Mammary epithelial cell (primary cell): ENCODE measurements at regions not wholly inside any gene's neighbourhood (a gene's known extent, or its start where the extent isn't known, plus 50 kb on each side); places are given as distances from the start of the nearest gene placed in this dataset.

Experiments used
- CTCF ChIP-seq, 2 donors: IDR thresholded peaks in 1 of 2; conservative IDR thresholded peaks in 1 of 2; 2 replicates each; pipeline ENCODE4 v1.5.1; 2011 to 2012; ENCODE audit warnings: inconsistent platforms in 2 of 2, low read length in 2 of 2, mild to moderate bottlenecking in 2 of 2, control low read depth in 1 of 2, low read depth in 1 of 2; ENCODE audit not compliant: insufficient read depth in 1 of 2; ENCODE audit errors: extremely low read depth in 1 of 2
- EZH2 ChIP-seq: IDR thresholded peaks from 2 replicates; pipeline ENCODE4 v1.6.1; 2012; ENCODE audit warnings: low read length, inconsistent platforms, borderline replicate concordance

GRCh38 chr4:13705521-13706041, 78.1 kb upstream of the BOD1L1 start:
- TF ChIP-seq CTCF (conservative IDR thresholded peaks at IDR 0.05 in 1 of 2, IDR thresholded peaks at IDR 0.05 in 1 of 2; ENCODE audit: extremely low read depth in 1 of 2, insufficient read depth in 1 of 2, low read depth in 1 of 2, low read length in 2 of 2) (no peak), EZH2 (no peak)
